HG03097 (cell line): ENCODE measurements at regions not wholly inside any gene's neighbourhood (a gene's known extent, or its start where the extent isn't known, plus 50 kb on each side); places are given as distances from the start of the nearest gene placed in this dataset.

Experiments
- ATAC-seq: cut with Tn5 transposase; IDR thresholded peaks from one replicate; pipeline ENCODE4 v1.9.1; 2021; ENCODE audit not compliant: unreplicated experiment, low FRiP score

GRCh38 chr9:8189881-8190280 lies 390.3 kb upstream of the DMAC1 start:
- ATAC-seq, result no peak

GRCh38 chr9:8188723-8189407 lies 389.3 kb upstream of the DMAC1 start:
- no peak for ATAC-seq

- ATAC-seq, result no peak
Observed at GRCh38 chr9:8186560-8186959, 387.0 kb upstream of the DMAC1 start.

- no peak for ATAC-seq
Observed at GRCh38 chr9:8183618-8184017, 384.0 kb upstream of the DMAC1 start.

- ATAC-seq, result no peak
Observed at GRCh38 chr9:8179381-8180053, 379.9 kb upstream of the DMAC1 start.

GRCh38 chr9:8172000-8172399 lies 372.4 kb upstream of the DMAC1 start:
- no peak for ATAC-seq

GRCh38 chr9:8168916-8169438 lies 369.4 kb upstream of the DMAC1 start:
- no peak for ATAC-seq

- ATAC-seq, result no peak
Observed at GRCh38 chr9:8160787-8161186, 361.2 kb upstream of the DMAC1 start.

- ATAC-seq, result no peak
Observed at GRCh38 chr9:8158574-8158973, 359.0 kb upstream of the DMAC1 start.

- no peak for ATAC-seq
Observed at GRCh38 chr9:8157683-8158324, 358.2 kb upstream of the DMAC1 start.

- ATAC-seq, result no peak
Observed at GRCh38 chr9:8156346-8156745, 356.8 kb upstream of the DMAC1 start.

- ATAC-seq, result no peak
Observed at GRCh38 chr9:8155706-8156105, 356.1 kb upstream of the DMAC1 start.

- no peak for ATAC-seq
Observed at GRCh38 chr9:8143677-8144076, 344.1 kb upstream of the DMAC1 start.

GRCh38 chr9:8140557-8140956 lies 341.0 kb upstream of the DMAC1 start:
- ATAC-seq, result no peak

- no peak for ATAC-seq
Observed at GRCh38 chr9:8139756-8140155, 340.2 kb upstream of the DMAC1 start.

- ATAC-seq, result peak; percentile 92
Observed at GRCh38 chr9:8136477-8136876, 336.9 kb upstream of the DMAC1 start.

- ATAC-seq, result no peak
Observed at GRCh38 chr9:8134635-8135034, 335.1 kb upstream of the DMAC1 start.

GRCh38 chr9:8133606-8134005 lies 334.0 kb upstream of the DMAC1 start:
- ATAC-seq, result no peak

GRCh38 chr9:8115570-8115969 lies 316.0 kb upstream of the DMAC1 start:
- ATAC-seq, result no peak

GRCh38 chr9:8114826-8115225 lies 315.2 kb upstream of the DMAC1 start:
- ATAC-seq, result no peak

GRCh38 chr9:8106362-8106761 lies 306.8 kb upstream of the DMAC1 start:
- ATAC-seq, result no peak

- ATAC-seq, result no peak
Observed at GRCh38 chr9:8101607-8102006, 302.0 kb upstream of the DMAC1 start.
